NCI-H446 (cell line): ENCODE measurements at regions not wholly inside any gene's neighbourhood (a gene's known extent, or its start where the extent isn't known, plus 50 kb on each side); places are given as distances from the start of the nearest gene placed in this dataset.

Source experiments
- DNase-seq, 2 experiments: peaks; one replicate each; lab custom pipeline; 2025; lab: John Stamatoyannopoulos, UW

GRCh38 chr6:98546376-98546775 lies 288.0 kb upstream of the POU3F2 start:
- DNase-seq = peak; percentile 21 to 49

GRCh38 chr6:98547151-98547550 lies 287.2 kb upstream of the POU3F2 start:
- no peak for DNase-seq

- peak; percentile 32 to 61 for DNase-seq
These were observed 286.7 kb upstream of the POU3F2 start for GRCh38 chr6:98547634-98548033.

- no peak for DNase-seq
These were observed 286.1 kb upstream of the POU3F2 start for GRCh38 chr6:98548301-98548700.

GRCh38 chr6:98560418-98560817 lies 274.0 kb upstream of the POU3F2 start:
- DNase-seq = no peak

GRCh38 chr6:98560841-98561240 lies 273.5 kb upstream of the POU3F2 start:
- DNase-seq = no peak

GRCh38 chr6:98566126-98566525 lies 268.2 kb upstream of the POU3F2 start:
- no peak for DNase-seq

GRCh38 chr6:98572579-98572978 lies 261.8 kb upstream of the POU3F2 start:
- no peak for DNase-seq

- DNase-seq = no peak
These were observed 259.4 kb upstream of the POU3F2 start for GRCh38 chr6:98574984-98575383.

- DNase-seq = no peak
These were observed 257.6 kb upstream of the POU3F2 start for GRCh38 chr6:98576791-98577190.

- DNase-seq = no peak
These were observed 256.4 kb upstream of the POU3F2 start for GRCh38 chr6:98578016-98578415.

- no peak for DNase-seq
These were observed 255.3 kb upstream of the POU3F2 start for GRCh38 chr6:98579079-98579478.

GRCh38 chr6:98579941-98580340 lies 254.4 kb upstream of the POU3F2 start:
- DNase-seq = no peak

- no peak for DNase-seq
These were observed 252.7 kb upstream of the POU3F2 start for GRCh38 chr6:98581705-98582104.

- DNase-seq = no peak
These were observed 250.9 kb upstream of the POU3F2 start for GRCh38 chr6:98583506-98583905.

GRCh38 chr6:98586163-98586562 lies 248.2 kb upstream of the POU3F2 start:
- DNase-seq = no peak

GRCh38 chr6:98587555-98587954 lies 246.8 kb upstream of the POU3F2 start:
- no peak for DNase-seq

GRCh38 chr6:98589536-98589935 lies 244.8 kb upstream of the POU3F2 start:
- DNase-seq = no peak

- no peak for DNase-seq
These were observed 244.2 kb upstream of the POU3F2 start for GRCh38 chr6:98590136-98590681.

- peak in 1 of 2 experiments; percentile 6 for DNase-seq
These were observed 243.4 kb upstream of the POU3F2 start for GRCh38 chr6:98590997-98591396.

- no peak for DNase-seq
These were observed 240.7 kb upstream of the POU3F2 start for GRCh38 chr6:98593676-98594075.

GRCh38 chr6:98601716-98602115 lies 232.7 kb upstream of the POU3F2 start:
- no peak for DNase-seq

- DNase-seq = no peak
These were observed 228.7 kb upstream of the POU3F2 start for GRCh38 chr6:98605705-98606104.

- no peak for DNase-seq
These were observed 207.1 kb upstream of the POU3F2 start for GRCh38 chr6:98627129-98627775.
